SK-N-SH (cell line): ENCODE measurements at regions not wholly inside any gene's neighbourhood (a gene's known extent, or its start where the extent isn't known, plus 50 kb on each side); places are given as distances from the start of the nearest gene placed in this dataset.

ENCODE experiments used
- EP300 ChIP-seq, 2 experiments: IDR thresholded peaks; 2 replicates each; pipeline versions ENCODE4 v1.4.0 to v1.6.1; 2012; ENCODE audit warnings: borderline replicate concordance in 1 of 2, low read depth in 1 of 2, low read length in 1 of 2
- EZH2phosphoT487 ChIP-seq: fragments of 200-600 bp; sonication (generic); IDR thresholded peaks from 2 replicates; pipeline ENCODE4 v1.6.1; 2017; ENCODE audit warnings: low read depth, mixed run types, mild to moderate bottlenecking, antibody characterized with exemption, moderate library complexity, borderline replicate concordance
- FOXM1 ChIP-seq: IDR thresholded peaks from 2 replicates; pipeline ENCODE4 v1.4.0; 2012; ENCODE audit warnings: low read depth, mild to moderate bottlenecking
- JUND ChIP-seq: IDR thresholded peaks from 2 replicates; pipeline ENCODE4 v1.4.0; 2012
- NRF1 ChIP-seq: IDR thresholded peaks from 2 replicates; pipeline ENCODE4 v1.6.1; 2012; ENCODE audit warnings: low read depth, mild to moderate bottlenecking, low read length
- POLR2AphosphoS5 ChIP-seq: IDR thresholded peaks from 2 replicates; pipeline ENCODE4 v1.6.1; 2012; ENCODE audit warnings: low read depth, low read length
- RAD21 ChIP-seq: IDR thresholded peaks from 2 replicates; pipeline ENCODE4 v1.6.1; 2012; ENCODE audit warnings: mild to moderate bottlenecking, low read length
- TAF1 ChIP-seq: IDR thresholded peaks from 2 replicates; pipeline ENCODE4 v1.6.1; 2012; ENCODE audit warnings: low read depth, mild to moderate bottlenecking, low read length, moderate library complexity, borderline replicate concordance
- TEAD4 ChIP-seq: IDR thresholded peaks from 2 replicates; pipeline ENCODE4 v1.4.0; 2012; ENCODE audit warnings: mild to moderate bottlenecking, borderline replicate concordance; ENCODE audit not compliant: insufficient read depth
- TF ChIP-seq, protein P1 (sequence below): IDR thresholded peaks from 2 replicates; pipeline ENCODE4 v1.4.0; 2012; ENCODE audit warnings: low read depth
- TF ChIP-seq, protein P2 (sequence below): fragments of 200-600 bp; sonication (generic); IDR thresholded peaks from 2 replicates; pipeline ENCODE4 v1.6.1; 2017; ENCODE audit warnings: antibody characterized with exemption, mild to moderate bottlenecking, moderate library complexity
- TF ChIP-seq, protein P3 (sequence below): IDR thresholded peaks from 2 replicates; pipeline ENCODE4 v1.4.0; 2012; ENCODE audit warnings: low read depth, borderline replicate concordance
- TF ChIP-seq, protein P4 (sequence below): IDR thresholded peaks from 2 replicates; pipeline ENCODE4 v1.4.0; 2012; ENCODE audit warnings: low read depth, borderline replicate concordance
- TF ChIP-seq, protein P5 (sequence below): IDR thresholded peaks from 2 replicates; pipeline ENCODE4 v1.6.1; 2012; ENCODE audit warnings: mild to moderate bottlenecking, low read depth, low read length, moderate library complexity

DNA sequence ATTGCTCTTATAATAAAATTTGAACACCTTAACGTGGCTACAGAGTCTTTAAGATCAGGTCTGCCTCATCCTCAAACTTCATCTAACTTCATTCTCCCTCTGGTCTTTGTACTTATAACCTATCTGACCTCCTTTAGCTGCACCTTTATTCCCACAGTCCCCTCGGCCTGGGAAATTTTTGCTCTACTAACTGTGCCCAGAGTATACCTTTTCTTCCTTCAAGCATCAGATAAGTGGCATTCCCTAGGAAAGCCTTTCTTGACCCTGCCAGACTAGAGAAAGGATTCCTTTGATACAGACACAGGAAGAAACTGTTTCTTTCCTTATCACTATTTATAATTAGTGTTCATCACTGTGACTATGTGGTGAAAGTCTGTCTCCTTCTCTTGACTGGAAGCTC, 79.2 kb upstream of the RPRM start:
- TF ChIP-seq, protein P1, sequence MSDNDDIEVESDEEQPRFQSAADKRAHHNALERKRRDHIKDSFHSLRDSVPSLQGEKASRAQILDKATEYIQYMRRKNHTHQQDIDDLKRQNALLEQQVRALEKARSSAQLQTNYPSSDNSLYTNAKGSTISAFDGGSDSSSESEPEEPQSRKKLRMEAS, result no peak
- no peak for TF ChIP-seq TAF1
- TF ChIP-seq, protein P2, sequence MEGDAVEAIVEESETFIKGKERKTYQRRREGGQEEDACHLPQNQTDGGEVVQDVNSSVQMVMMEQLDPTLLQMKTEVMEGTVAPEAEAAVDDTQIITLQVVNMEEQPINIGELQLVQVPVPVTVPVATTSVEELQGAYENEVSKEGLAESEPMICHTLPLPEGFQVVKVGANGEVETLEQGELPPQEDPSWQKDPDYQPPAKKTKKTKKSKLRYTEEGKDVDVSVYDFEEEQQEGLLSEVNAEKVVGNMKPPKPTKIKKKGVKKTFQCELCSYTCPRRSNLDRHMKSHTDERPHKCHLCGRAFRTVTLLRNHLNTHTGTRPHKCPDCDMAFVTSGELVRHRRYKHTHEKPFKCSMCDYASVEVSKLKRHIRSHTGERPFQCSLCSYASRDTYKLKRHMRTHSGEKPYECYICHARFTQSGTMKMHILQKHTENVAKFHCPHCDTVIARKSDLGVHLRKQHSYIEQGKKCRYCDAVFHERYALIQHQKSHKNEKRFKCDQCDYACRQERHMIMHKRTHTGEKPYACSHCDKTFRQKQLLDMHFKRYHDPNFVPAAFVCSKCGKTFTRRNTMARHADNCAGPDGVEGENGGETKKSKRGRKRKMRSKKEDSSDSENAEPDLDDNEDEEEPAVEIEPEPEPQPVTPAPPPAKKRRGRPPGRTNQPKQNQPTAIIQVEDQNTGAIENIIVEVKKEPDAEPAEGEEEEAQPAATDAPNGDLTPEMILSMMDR, result no peak
- TF ChIP-seq, protein P3, sequence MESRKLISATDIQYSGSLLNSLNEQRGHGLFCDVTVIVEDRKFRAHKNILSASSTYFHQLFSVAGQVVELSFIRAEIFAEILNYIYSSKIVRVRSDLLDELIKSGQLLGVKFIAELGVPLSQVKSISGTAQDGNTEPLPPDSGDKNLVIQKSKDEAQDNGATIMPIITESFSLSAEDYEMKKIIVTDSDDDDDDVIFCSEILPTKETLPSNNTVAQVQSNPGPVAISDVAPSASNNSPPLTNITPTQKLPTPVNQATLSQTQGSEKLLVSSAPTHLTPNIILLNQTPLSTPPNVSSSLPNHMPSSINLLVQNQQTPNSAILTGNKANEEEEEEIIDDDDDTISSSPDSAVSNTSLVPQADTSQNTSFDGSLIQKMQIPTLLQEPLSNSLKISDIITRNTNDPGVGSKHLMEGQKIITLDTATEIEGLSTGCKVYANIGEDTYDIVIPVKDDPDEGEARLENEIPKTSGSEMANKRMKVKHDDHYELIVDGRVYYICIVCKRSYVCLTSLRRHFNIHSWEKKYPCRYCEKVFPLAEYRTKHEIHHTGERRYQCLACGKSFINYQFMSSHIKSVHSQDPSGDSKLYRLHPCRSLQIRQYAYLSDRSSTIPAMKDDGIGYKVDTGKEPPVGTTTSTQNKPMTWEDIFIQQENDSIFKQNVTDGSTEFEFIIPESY, result no peak
- TF ChIP-seq EZH2phosphoT487, result no peak
- TF ChIP-seq, protein P4, sequence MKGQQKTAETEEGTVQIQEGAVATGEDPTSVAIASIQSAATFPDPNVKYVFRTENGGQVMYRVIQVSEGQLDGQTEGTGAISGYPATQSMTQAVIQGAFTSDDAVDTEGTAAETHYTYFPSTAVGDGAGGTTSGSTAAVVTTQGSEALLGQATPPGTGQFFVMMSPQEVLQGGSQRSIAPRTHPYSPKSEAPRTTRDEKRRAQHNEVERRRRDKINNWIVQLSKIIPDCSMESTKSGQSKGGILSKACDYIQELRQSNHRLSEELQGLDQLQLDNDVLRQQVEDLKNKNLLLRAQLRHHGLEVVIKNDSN, result no peak
- TF ChIP-seq EP300 (IDR thresholded peaks at IDR 0.05; ENCODE audit: borderline replicate concordance in 1 of 2, low read depth in 1 of 2, low read length in 1 of 2), result no peak
- no peak for TF ChIP-seq JUND
- no peak for TF ChIP-seq POLR2AphosphoS5
- no peak for TF ChIP-seq FOXM1
- TF ChIP-seq, protein P5, sequence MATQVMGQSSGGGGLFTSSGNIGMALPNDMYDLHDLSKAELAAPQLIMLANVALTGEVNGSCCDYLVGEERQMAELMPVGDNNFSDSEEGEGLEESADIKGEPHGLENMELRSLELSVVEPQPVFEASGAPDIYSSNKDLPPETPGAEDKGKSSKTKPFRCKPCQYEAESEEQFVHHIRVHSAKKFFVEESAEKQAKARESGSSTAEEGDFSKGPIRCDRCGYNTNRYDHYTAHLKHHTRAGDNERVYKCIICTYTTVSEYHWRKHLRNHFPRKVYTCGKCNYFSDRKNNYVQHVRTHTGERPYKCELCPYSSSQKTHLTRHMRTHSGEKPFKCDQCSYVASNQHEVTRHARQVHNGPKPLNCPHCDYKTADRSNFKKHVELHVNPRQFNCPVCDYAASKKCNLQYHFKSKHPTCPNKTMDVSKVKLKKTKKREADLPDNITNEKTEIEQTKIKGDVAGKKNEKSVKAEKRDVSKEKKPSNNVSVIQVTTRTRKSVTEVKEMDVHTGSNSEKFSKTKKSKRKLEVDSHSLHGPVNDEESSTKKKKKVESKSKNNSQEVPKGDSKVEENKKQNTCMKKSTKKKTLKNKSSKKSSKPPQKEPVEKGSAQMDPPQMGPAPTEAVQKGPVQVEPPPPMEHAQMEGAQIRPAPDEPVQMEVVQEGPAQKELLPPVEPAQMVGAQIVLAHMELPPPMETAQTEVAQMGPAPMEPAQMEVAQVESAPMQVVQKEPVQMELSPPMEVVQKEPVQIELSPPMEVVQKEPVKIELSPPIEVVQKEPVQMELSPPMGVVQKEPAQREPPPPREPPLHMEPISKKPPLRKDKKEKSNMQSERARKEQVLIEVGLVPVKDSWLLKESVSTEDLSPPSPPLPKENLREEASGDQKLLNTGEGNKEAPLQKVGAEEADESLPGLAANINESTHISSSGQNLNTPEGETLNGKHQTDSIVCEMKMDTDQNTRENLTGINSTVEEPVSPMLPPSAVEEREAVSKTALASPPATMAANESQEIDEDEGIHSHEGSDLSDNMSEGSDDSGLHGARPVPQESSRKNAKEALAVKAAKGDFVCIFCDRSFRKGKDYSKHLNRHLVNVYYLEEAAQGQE, result no peak
- no peak for TF ChIP-seq TEAD4
- no peak for TF ChIP-seq RAD21
- TF ChIP-seq NRF1, result no peak
